HuH-7.5 (cell line): ENCODE measurements at regions not wholly inside any gene's neighbourhood (a gene's known extent, or its start where the extent isn't known, plus 50 kb on each side); places are given as distances from the start of the nearest gene placed in this dataset.
"Not testable (repeated sequence)": the region's sequence is repeated elsewhere in the genome, so short reads cannot be mapped to it uniquely, and the experiment has no call there.

Experiments
- DNase-seq: peaks from one replicate; pipeline ENCODE4 v3.0.0; 2011; ENCODE audit warnings: low spot score

DNA sequence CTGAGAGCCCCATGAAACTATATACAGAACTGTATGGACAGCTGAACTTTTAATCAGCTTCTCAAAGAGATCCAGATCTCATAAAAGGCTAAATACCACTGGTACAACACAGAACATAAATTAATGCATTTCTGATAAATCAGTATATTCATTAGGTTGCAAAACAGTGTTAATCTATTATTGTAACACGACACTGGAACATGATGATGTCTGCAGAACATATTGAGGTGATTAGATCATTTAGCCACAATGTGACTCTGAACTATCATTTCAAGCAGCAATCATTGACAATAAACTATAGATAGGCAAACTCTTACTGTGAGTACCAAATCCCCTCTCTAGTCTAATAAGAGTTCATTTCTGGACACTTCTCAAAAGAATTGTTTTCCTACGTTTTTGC is 50.3 kb downstream of the GASK1B start:
- no peak for DNase-seq

DNA sequence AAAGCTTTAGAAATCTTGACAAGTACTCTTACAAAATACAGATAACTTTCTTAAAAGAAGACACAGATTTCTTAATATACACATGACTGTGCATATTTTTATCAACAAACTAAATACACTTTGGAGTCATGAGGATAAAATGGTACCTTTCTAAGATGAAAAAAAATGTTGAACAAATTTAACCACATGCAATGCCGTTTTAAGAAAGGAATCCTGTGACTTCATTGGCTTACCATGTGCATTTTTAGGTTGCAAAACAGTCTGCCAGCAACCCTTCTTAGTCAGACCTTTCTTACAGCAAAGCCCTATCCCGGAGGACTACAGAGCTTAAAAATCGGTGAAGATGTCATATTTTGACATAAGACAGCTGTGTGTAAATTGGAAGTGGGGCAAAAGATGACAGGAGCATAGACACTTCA is 51.7 kb downstream of the GASK1B start:
- no peak for DNase-seq

GRCh38 chr4:158120645-158121151 is 52.1 kb downstream of the GASK1B start:
- not testable (repeated sequence) for DNase-seq

GRCh38 chr4:158112611-158113010 is 60.2 kb downstream of the GASK1B start:
- DNase-seq, result no peak

DNA sequence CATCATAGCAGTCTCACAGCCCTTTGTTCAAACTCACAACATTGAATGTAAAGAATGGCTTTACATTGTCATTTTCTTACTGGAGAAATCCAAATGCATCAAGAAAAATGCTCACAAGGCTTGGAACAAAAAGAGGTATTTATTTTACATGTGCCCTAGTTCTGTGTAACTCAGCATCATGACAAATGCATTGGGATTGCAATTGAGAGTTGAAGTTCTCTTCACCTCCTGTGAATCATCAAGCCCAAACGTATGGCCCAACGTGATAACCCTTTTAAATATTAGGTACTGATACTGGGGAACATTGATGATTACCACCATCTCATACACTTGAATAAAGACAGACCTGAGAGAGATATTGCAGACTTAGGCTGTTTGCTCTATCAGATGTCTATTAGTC is 61.6 kb downstream of the GASK1B start:
- DNase-seq, result no peak

GRCh38 chr4:158102904-158103303 is 69.9 kb downstream of the GASK1B start:
- DNase-seq, result no peak

- no peak for DNase-seq
Measured at GRCh38 chr4:158099686-158100085, 73.1 kb downstream of the GASK1B start.

- no peak for DNase-seq
Measured at GRCh38 chr4:158098802-158099201, 74.0 kb downstream of the GASK1B start.

DNA sequence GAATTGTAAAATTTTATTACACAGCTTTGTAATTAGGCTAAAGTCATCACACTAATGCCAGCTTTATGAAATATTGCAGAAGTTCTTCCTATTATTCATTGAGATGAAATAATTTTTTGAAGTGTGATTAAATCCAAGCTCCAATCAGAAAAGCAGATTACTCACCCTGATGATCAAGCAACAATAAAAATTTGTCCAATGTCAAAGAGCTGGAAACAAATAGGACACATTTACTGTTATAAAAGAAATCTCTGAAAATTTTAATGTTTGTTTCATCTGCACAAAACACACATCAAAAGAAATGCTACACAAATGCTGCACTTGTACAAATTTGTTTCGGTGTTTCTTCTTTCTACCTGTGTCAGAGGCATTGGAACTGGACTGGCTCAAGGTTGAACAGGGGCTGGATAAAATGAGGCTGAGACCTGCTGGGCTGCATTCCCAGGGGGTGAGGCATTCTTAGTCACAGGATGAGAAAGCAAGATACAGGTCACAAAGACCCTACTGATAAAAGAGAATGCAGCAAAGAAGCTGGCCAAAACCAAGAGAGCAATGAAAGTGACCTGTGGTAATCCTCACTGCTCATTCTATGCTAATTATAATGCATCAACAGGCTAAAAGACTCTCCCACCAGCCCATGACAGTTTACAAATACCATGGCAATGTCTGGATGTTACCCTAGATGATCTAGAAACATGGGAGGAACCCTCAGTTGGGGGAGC is 78.3 kb downstream of the GASK1B start:
- no peak for DNase-seq

DNA sequence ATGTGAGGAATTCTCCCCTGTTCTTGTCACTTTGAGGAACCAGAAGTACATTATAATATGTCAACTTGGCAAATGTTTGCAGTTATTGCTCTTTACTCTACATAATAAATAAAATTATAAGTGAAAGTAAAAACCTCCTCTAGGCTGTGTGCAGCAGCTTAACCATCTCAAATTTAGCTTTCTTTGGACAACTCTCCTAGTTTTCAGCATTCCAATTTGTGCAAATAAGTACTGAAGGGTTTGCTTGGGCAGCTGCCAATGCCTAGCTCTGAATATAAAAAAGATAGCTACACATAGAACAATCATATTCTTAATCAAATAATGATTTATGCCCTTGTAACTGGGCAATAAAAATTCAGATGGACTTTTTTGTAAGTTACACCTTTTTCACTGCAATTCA is 82.5 kb downstream of the GASK1B start:
- DNase-seq, result no peak

GRCh38 chr4:158089897-158090296 is 82.9 kb downstream of the GASK1B start:
- DNase-seq, result not testable (repeated sequence)

DNA sequence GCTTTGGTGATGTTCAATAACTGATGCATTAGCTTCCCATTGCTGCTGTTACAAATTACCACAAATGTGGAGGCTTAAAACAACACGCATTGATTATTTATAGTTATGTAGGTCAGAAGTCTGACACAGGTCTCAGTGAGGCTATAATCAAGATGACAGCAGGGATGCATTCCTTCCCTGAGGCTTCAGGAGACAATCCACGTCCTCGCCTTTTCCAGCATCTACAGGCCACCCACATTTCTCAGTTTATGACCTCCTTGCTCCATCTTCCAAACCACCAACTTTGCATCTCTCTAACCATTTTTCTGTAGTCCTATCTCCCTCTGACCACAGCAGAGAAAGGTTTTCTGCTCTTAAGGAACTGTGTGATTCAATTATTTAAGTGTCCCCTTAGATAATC is 92.5 kb downstream of the GASK1B start:
- no peak for DNase-seq

DNA sequence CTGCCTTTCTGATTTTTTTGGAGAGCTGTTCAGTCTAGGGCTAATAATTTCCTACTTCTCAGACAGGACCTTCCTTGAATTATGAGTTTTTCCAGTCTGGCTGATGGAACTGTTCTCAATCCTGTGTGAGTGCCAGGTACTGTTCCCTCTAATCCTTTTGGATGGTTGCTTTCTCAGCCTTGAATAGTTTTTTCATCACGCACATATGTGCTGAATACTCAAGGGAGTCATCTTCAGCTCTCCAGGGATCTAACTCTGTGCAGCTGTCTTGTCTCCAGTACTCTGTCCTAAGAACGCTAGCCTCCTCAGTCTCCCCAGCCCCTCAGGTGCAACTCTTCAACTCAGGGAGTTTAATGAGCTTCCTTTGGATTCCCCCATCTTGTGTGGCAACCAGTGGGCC is 93.2 kb downstream of the GASK1B start:
- no peak for DNase-seq

GRCh38 chr4:158077835-158078234 is 95.0 kb downstream of the GASK1B start:
- DNase-seq, result no peak

GRCh38 chr4:158074851-158075250 is 98.0 kb downstream of the GASK1B start:
- DNase-seq, result no peak

- DNase-seq, result no peak
Measured at GRCh38 chr4:158071931-158072330, 100.9 kb downstream of the GASK1B start.

DNA sequence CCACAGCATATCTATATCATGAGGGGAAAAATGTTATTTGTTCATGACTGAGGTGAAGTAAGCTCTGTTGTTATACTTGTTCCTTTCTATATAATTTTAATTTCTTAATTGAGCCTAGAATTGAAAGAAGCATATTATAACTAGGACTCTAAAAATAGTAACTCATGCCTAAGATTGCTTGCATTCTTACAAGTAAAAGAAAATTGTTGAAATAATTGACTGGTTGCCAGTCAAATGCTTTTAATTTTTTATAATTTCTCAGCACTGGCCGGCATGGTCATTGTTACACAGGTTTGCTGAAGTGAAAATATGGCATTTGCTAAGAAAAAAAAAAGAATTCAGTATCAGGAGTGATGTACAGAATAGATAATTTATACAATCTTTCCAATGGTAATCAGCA is 104.8 kb downstream of the GASK1B start:
- no peak for DNase-seq

- no peak for DNase-seq
Measured at GRCh38 chr4:158067646-158068045, 105.2 kb downstream of the GASK1B start.

GRCh38 chr4:158065603-158066002 is 107.2 kb downstream of the GASK1B start:
- DNase-seq, result no peak

DNA sequence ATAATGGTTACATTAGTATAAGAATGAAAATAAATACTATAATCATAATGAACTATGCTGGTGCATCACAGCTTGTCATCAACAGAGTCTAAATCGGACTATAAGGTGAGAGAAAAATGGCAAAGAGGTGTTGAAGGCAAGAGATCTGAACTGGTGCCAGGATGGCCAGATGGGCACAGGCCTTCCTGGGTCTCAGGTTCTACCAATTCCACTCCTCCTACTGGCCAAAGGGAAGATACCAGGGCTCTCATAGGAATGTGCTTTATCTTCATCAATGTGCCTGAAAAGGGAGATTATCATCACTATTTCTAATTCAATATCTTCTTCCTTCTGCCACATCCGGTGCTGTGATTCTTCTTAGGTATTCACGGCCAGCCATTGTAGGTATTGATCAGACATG is 107.6 kb downstream of the GASK1B start:
- DNase-seq, result no peak

DNA sequence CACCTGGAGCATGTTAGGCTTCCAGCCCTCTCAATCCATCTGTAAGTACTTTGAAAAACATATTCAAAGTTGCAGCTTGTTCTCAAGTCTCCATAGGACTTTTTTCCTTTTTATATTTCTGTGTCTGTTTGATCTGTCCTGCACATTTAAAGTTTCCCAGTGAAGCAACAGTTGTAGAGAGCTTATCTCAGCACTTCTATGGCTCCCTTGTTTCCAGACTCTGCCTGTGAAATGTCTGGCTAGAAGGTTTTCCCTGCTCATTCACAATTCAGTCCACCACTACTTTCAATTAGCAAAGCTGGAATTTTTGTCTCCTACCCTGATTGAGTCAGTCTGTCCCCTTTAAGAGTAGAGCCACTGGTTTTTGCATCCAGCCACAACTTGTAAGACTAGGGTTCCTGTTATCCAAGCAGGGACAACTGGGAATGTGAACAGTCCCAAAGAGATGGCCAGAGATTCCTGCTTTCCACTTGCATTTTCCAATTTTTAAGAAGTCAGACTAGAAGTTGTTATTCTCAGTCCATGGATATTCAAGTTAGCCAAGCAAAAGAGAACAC is 116.1 kb downstream of the GASK1B start:
- DNase-seq, result no peak

- DNase-seq, result no peak
Measured at GRCh38 chr4:158055668-158056067, 117.2 kb downstream of the GASK1B start.

GRCh38 chr4:158053801-158054200 is 119.0 kb downstream of the GASK1B start:
- DNase-seq, result no peak

- DNase-seq, result no peak
Measured at GRCh38 chr4:158053086-158053485, 119.7 kb downstream of the GASK1B start.
